ENCODE measurements at regions not wholly inside any gene's neighbourhood (a gene's known extent, or its start where the extent isn't known, plus 50 kb on each side); places are given as distances from the start of the nearest gene placed in this dataset.

- no peak for DNase-seq (ENCODE audit: low spot score)
Measured at GRCh38 chr3:95352471-95352870, 1289.6 kb downstream of the NSUN3 start.

DNA sequence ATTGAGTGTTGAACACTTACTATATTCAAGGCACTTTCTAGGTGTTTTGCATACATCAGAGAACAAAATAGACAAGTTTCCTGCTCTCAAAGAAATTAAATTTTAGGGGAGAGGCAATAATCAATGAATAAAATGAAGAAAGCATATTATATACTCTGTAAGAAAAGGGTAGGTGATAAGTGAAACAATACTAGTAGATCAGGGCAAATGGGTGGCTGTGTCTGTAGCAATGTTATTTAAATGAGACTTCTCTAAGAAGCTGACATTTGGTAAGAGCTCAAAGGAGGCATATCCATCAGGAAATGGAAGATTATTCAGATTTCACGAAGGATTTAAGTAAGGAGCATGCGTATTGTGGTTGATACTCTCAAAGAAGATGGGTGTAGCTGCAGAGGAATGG lies 1291.6 kb downstream of the NSUN3 start:
- DNase-seq (ENCODE audit: low spot score), result no peak

GRCh38 chr3:95356764-95357501 lies 1294.1 kb downstream of the NSUN3 start:
- DNase-seq (ENCODE audit: low spot score), result no peak

DNA sequence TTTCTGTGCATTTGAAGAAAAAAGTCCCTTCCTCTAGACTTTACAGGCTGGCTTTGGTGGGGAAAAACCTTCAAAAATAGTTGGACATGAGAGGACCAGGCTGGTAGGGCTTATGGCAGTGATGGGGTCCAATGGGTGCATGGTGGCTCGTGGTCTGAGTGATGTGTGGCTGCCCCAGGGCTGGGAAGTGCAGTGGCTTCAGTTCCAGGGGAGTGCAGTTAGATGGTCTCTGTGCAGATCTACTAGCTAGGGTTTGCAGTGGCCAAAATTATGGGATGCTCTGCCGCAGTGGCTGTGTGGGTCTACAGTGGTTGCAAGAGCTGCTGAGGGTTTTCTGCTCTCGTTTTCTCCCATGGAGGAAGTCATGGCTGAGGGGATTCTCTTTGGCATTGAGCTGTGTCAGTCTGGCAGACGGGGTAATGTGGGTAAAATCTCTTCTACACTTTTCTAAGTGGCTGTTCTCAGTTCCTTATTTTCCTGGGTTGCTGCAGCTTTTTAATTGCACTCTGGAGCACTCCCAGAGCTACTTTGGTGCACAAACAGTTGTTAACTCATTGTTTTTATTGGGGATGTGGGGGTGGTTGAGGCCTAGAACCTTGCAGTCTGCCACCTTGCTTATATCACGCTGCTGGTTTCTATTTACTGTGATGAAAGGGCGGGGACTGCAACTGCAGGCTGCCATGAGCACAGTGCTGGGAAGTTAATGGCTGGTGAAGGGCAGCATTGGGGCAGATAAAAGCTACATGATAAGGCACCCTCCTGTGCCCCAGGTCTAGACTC lies 1324.6 kb downstream of the NSUN3 start:
- no peak for DNase-seq (ENCODE audit: low spot score)

- no peak for DNase-seq (ENCODE audit: low spot score)
Measured at GRCh38 chr3:95389725-95390313, 1327.0 kb downstream of the NSUN3 start.

- DNase-seq (ENCODE audit: low spot score), result no peak
Measured at GRCh38 chr3:95394286-95394685, 1331.4 kb downstream of the NSUN3 start.

DNA sequence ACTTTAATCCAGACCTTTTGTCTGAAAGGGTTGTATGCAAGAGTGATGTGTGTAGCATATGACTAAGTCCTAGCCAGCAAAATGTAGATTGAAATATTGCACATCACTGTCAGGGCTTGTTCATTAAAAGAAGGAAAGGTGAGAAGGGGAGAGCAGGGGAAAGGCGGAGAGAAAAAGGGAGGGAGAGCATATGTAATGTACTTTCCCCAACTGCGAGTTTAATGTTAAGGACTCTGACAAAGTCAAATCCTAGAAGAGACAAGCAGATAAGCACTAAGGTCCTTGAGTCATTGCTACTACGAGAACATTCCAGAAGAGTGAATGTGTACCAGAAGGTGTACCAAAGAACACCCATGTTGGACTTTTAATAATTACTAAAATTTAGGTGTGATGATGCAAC lies 1336.7 kb downstream of the NSUN3 start:
- no peak for DNase-seq (ENCODE audit: low spot score)

DNA sequence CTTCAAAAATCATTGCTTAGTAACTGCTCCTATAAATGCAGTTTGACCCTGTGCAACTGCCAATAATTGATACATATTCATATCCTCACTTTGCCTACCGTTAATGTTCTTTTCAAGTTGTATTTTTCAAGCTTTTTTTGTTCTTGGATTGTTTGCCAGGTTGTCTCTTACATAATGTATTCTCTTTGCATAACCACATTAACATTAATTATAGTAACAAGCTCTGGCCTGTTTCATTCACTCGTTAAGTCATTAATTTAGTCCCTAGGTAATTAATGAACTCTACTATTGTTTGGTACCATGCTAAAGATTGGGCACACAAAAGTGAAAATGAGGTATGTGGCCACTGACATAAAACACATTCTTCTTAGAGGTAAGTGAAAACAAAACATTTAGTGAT lies 1338.8 kb downstream of the NSUN3 start:
- no peak for DNase-seq (ENCODE audit: low spot score)

DNA sequence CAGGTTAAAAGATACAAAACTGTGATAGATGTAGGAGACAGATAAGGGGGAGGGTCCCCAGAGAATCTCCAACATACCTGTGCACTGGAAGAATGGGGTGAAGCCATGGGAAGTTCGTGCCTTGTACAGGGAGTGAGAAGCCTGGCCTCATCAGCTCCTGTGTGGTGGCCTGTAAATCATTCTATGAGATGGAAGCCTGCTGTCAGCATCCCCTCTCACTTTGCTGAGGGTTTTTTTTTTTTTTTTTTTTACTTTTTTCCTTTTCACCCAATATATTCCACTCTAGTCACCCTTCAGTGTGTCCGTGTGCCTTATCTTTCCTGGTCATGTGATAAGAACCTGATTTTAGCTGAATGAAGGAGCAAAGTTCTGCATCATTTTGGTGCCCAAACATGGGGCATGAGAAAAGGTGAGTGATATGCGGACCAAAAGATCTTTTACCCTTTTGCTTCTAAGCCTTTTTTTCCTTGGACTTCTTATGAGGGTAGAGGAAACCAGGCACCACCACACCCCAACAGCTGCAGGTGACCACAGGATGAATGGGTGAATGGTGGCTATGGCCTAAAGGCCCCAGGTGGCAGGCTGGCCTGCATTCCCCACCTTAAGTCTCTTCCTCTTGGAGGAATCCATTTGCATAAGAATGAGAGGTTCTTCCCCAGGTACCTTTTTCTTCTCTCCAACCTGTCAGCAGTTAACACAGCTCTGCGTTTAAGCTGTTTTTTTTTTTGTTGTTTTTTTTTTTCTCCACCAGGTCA lies 1345.0 kb downstream of the NSUN3 start:
- DNase-seq (ENCODE audit: low spot score), result no peak

- no peak for DNase-seq (ENCODE audit: low spot score)
Measured at GRCh38 chr3:95408464-95408862, 1345.6 kb downstream of the NSUN3 start.

- no peak for DNase-seq (ENCODE audit: low spot score)
Measured at GRCh38 chr3:95418251-95418650, 1355.4 kb downstream of the NSUN3 start.

- DNase-seq (ENCODE audit: low spot score), result no peak
Measured at GRCh38 chr3:95424279-95424678, 1361.4 kb downstream of the NSUN3 start.

DNA sequence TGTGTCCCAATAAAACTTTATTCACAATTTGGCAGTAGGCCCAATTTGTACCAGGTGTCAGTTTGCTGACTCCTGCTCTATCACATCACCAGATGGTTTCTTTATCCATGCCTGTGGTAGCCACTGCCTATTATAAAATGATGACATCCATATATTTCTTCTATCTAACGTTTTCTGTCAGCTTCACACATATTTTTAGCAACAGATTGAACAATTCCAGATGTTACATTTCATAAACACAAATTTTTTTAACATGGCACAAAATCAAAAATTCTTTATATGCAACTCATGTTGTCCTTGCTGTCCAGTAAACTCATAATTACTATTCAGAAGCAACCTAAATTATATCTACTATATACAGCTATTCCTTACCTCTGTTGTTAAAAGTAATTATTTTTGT lies 1371.6 kb downstream of the NSUN3 start:
- no peak for DNase-seq (ENCODE audit: low spot score)

DNA sequence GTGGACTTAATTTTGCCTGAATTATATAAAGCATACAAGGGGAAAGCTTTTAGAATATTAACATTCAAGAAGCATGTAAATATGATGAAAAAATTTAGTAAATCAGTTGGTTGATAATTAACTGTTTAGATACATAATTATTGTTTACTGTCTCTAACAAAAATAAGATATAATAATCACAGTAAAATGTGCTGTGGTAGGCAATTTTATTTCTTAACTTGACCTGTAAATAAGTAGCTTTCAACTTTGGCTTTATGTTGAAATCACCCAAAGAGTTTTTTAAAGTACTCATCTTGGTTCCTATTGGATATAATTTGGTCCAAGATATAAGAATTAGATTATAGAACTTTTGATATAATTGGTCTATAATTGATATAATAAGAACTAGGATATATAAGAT lies 1374.5 kb downstream of the NSUN3 start:
- no peak for DNase-seq (ENCODE audit: low spot score)

GRCh38 chr3:95438274-95438673 lies 1375.4 kb downstream of the NSUN3 start:
- no peak for DNase-seq (ENCODE audit: low spot score)

GRCh38 chr3:95442766-95443165 lies 1371.6 kb upstream of the EPHA6 start:
- DNase-seq (ENCODE audit: low spot score), result no peak

- no peak for DNase-seq (ENCODE audit: low spot score)
Measured at GRCh38 chr3:95449841-95450240, 1364.6 kb upstream of the EPHA6 start.

- no peak for DNase-seq (ENCODE audit: low spot score)
Measured at GRCh38 chr3:95453242-95453641, 1361.2 kb upstream of the EPHA6 start.

- DNase-seq (ENCODE audit: low spot score), result no peak
Measured at GRCh38 chr3:95456835-95457234, 1357.6 kb upstream of the EPHA6 start.

DNA sequence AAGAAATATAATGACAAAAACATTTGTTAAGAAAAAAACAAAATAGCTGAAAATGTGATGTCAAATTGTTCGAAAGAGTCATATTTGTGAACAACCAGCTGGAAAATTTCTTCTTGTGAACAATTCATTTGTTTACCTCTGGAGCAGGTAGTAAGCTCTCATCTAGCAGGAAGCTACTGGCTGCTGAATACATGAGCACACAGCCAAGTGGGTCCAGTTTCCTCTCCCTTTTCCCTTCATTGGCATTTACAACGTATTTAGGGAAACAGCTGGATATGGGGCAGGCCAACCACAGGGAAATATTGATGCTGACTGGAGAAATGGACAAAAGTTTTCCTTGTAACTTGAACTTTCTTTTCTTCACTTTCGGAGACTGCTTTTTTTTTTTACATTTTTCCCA lies 1354.7 kb upstream of the EPHA6 start:
- no peak for DNase-seq (ENCODE audit: low spot score)

GRCh38 chr3:95460274-95460673 lies 1354.1 kb upstream of the EPHA6 start:
- DNase-seq (ENCODE audit: low spot score), result no peak

DNA sequence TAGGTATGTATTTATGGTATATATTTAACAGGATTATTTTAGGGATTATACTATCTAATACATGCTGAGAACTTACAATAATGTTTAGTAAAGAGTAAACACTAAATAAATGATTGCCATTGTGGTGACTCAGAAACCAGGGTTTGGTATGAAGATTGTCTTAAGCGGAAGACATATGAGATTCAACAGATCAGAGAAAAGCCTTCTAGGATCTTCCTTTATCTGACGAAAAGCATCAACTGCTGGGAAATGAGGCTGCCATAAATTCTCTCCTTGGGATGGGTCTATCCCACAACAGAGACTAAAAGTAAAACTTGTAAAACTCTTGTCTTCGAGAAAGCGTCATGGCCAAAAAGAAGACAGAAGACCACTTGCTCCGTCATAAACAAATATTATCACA lies 1352.2 kb upstream of the EPHA6 start:
- no peak for DNase-seq (ENCODE audit: low spot score)

- no peak for DNase-seq (ENCODE audit: low spot score)
Measured at GRCh38 chr3:95464346-95464745, 1350.0 kb upstream of the EPHA6 start.

Data from CD4-positive, alpha-beta T cell treated with Interleukin-2 at 100 ng/mL for 4 hours (primary cell).